ENCODE measurements at regions not wholly inside any gene's neighbourhood (a gene's known extent, or its start where the extent isn't known, plus 50 kb on each side); places are given as distances from the start of the nearest gene placed in this dataset.

DNA sequence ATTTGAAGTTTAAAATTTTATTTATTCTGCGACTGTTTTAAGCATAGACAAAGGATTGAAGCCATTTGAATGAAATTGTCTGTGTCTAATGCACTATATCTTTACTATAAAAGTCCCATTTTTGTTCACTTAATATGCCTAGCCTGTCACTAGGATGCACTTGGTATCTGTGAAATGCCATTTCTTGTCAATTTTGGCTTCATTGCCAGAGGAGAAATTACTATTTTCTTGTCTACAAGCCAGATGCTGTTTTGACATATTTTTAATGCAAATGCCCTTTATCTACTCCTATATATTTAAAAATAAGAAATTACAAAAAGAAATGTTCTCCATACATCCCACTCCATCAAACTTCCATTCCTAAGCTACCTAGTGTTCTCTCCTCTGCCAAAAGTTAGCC lies 1704.5 kb upstream of the RAG2 start:
- TF ChIP-seq ZNF878 (CRISPR knock-in tag; IDR thresholded peaks at IDR 0.05): no peak
- no peak for TF ChIP-seq MIER3 (CRISPR knock-in tag; IDR thresholded peaks at IDR 0.05; ENCODE audit: borderline replicate concordance)
- TF ChIP-seq EP300 (IDR thresholded peaks at IDR 0.05; ENCODE audit: low read depth in 2 of 2, low read length in 2 of 2): no peak
- TF ChIP-seq EP300 (CRISPR knock-in tag; IDR thresholded peaks at IDR 0.05; ENCODE audit: borderline replicate concordance): no peak
- no peak for TF ChIP-seq ZNF530 (CRISPR knock-in tag; IDR thresholded peaks at IDR 0.05; ENCODE audit: low read depth)
- no peak for TF ChIP-seq POLR2A (IDR thresholded peaks at IDR 0.05; ENCODE audit: insufficient read depth in 1 of 2, low read depth in 2 of 2, low read length in 2 of 2)
- no peak for TF ChIP-seq AKAP8 (CRISPR knock-in tag; IDR thresholded peaks at IDR 0.05)
- TF ChIP-seq POLR2AphosphoS5 (IDR thresholded peaks at IDR 0.05; ENCODE audit: low read depth, low read length): no peak

Data from HepG2 (cell line).